Epithelial cell of proximal tubule (primary cell): ENCODE measurements at regions not wholly inside any gene's neighbourhood (a gene's known extent, or its start where the extent isn't known, plus 50 kb on each side); places are given as distances from the start of the nearest gene placed in this dataset.

Experiments
- DNase-seq: peaks from one replicate; pipeline ENCODE4 v3.0.0-alpha.2; 2011; ENCODE audit warnings: low read depth
- H3K4me3 ChIP-seq: 2 replicates; pipeline ENCODE4 v1.5.1; 2011; ENCODE audit warnings: low read depth, mild to moderate bottlenecking, low read length
- TF ChIP-seq, protein P1 (sequence below): conservative IDR thresholded peaks from 2 replicates; pipeline ENCODE4 v1.5.1; 2012; ENCODE audit warnings: low read depth, mild to moderate bottlenecking, low read length

DNA sequence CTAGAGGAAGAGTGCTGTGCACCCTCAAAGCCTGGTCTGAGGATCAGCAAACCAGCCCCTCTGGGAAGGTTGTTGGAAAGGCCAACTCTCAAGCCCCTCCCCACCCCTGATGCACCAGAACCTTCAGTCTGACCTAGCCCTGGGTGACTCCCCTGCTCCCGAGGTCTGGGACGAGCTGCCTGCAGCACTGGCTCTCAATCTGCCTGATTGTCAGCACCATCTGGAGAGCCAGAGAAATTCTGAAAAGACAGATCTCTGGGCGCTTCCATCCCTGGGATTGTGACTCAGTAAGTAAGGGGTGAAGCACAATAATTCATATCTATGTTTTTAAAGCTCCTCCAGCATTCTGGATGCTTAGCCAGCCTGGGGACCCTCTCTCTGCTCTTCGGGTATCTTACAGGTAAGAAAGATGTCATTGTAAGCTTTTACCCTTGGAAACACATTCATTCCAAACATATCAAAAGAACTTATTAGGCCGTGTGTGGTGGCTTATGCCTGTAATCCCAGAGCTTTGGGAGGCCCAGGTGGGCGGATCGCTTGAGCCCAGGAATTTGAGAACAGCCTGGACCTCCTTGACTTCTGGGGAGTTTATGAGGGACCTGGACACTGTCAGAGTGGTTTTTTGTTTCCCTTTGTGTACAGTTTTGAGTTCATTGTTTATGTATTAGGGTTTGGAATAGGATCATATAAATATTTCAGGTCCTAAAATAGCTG, 147.5 kb downstream of the KCNJ12 start:
- no peak for DNase-seq
- TF ChIP-seq, protein P1, sequence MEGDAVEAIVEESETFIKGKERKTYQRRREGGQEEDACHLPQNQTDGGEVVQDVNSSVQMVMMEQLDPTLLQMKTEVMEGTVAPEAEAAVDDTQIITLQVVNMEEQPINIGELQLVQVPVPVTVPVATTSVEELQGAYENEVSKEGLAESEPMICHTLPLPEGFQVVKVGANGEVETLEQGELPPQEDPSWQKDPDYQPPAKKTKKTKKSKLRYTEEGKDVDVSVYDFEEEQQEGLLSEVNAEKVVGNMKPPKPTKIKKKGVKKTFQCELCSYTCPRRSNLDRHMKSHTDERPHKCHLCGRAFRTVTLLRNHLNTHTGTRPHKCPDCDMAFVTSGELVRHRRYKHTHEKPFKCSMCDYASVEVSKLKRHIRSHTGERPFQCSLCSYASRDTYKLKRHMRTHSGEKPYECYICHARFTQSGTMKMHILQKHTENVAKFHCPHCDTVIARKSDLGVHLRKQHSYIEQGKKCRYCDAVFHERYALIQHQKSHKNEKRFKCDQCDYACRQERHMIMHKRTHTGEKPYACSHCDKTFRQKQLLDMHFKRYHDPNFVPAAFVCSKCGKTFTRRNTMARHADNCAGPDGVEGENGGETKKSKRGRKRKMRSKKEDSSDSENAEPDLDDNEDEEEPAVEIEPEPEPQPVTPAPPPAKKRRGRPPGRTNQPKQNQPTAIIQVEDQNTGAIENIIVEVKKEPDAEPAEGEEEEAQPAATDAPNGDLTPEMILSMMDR: no peak
- H3K4me3 ChIP-seq: no peak overlapping the region

DNA sequence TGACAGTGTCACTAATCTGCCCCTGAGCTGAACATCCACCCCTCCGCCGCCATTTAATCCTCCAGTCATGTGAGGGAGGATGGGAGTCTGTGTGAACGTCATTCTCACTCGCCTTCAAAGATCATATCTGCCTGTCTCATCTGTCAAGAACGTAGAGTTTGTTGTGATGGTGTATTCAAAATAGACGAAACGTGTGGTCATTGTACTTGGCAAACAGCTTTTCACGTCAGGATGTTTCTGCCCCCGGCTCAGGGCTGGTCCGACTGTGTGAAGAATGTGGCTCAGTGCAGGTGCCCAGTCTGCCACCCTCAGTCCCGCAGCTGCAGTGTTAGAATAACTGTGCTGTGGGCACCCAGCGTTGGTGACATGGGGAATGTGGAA, 148.0 kb downstream of the KCNJ12 start:
- DNase-seq: no peak
- TF ChIP-seq, protein P1: no peak
- H3K4me3 ChIP-seq: no peak overlapping the region

GRCh38 chr17:21525464-21526130, 149.4 kb downstream of the KCNJ12 start:
- DNase-seq: no peak
- TF ChIP-seq, protein P1: peak; percentile 20

DNA sequence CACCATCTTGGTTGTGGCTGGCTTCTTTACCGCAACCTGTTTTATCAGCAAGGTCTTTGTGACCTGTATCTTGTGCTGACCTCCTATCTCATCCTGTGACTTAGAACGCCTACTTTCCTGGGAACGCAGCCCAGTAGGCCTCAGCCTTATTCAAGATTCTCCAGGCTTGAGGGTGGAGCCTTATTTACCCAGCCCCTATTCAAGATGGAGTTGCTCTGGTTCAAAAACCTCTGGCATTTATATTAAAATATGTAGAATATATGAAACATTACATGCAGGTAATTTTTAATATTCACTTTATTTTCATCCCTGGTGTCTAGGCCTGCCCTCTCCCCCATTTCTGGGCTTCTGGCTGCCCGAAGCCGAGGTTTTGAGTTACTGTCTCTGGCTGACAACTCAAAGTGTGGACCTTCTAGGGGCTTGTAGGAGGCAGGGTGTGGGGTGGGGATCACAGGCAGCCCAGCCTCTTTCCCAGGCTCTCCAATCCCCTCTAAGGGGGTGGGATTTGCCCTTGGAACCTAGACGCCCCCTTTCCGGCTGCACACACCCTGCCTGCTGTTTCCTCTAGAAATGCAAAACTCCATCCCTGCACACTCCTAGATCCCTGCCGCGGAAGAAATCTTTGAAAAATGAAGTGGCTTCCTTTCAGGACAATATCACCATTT, 152.0 kb downstream of the KCNJ12 start:
- H3K4me3 ChIP-seq: no peak overlapping the region
- TF ChIP-seq, protein P1: no peak
- no peak for DNase-seq

More at GRCh38 chr17:21525464-21526130, 149.4 kb downstream of the KCNJ12 start:
- no peak overlapping the region for H3K4me3 ChIP-seq

DNA sequence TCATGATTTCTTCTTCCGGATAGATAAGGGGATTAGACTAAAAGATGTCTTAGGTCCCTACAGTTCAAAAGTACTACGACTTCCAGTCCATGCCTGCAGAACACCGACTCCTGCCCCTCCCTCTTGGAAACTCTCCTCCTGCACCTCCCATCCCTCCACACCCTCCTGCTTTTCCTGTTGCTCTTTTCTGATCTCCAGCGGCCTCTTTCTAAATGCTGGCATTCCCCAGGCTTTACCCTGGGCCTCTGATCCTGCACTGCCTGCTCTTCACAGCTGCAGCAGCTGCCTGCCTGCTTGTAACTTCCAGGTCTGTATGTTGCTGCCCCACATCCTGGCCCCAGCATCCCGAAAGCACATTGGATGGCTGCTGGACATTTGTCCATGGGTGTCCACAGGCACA, 154.2 kb downstream of the KCNJ12 start:
- H3K4me3 ChIP-seq: no peak overlapping the region
- DNase-seq: no peak
- TF ChIP-seq, protein P1: no peak

DNA sequence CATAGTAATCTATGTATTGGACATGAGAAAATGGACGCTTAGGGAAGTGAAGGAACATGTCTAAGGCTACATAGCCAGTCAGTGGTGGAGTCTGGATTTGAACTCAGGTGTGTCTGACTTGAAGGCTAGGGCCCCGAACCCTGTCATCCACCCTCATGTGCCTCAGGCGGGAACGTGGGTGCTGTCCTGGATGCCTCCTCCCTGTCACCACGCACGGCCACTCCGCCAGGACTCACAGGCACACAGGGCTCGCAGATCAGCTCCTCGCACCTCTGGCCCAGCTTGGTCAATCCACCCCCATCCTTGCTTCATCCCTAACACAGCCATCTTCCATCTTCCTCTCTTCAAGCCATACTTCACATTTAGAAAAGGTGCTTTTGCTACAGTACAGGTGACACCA, 154.7 kb downstream of the KCNJ12 start:
- DNase-seq: no peak

More for the DNA sequence above, 154.7 kb downstream of the KCNJ12 start:
- no peak overlapping the region for H3K4me3 ChIP-seq
- TF ChIP-seq, protein P1: no peak
